Fibroblast of skin of scalp (primary cell): ENCODE measurements at regions not wholly inside any gene's neighbourhood (a gene's known extent, or its start where the extent isn't known, plus 50 kb on each side); places are given as distances from the start of the nearest gene placed in this dataset.

ENCODE experiments used
- DNase-seq: peaks from one replicate; pipeline ENCODE4 v3.0.0-alpha.2; 2013

GRCh38 chr5:20618340-20618739, 630.3 kb upstream of the CDH18 start:
- DNase-seq = no peak

GRCh38 chr5:20617841-20618240, 629.8 kb upstream of the CDH18 start:
- no peak for DNase-seq

GRCh38 chr5:20615888-20616563, 628.0 kb upstream of the CDH18 start:
- DNase-seq = no peak

GRCh38 chr5:20611620-20612019, 623.6 kb upstream of the CDH18 start:
- DNase-seq = no peak

GRCh38 chr5:20610681-20611080, 622.7 kb upstream of the CDH18 start:
- DNase-seq = no peak

- DNase-seq = no peak
Observed at GRCh38 chr5:20609126-20609525, 621.1 kb upstream of the CDH18 start.

GRCh38 chr5:20608567-20608966, 620.6 kb upstream of the CDH18 start:
- DNase-seq = no peak

- DNase-seq = peak; percentile 31
Observed at GRCh38 chr5:20605732-20606525, 617.9 kb upstream of the CDH18 start.

GRCh38 chr5:20604992-20605391, 617.0 kb upstream of the CDH18 start:
- DNase-seq = no peak

GRCh38 chr5:20601678-20602100, 613.7 kb upstream of the CDH18 start:
- peak; percentile 85 for DNase-seq

- DNase-seq = no peak
Observed at GRCh38 chr5:20590356-20590755, 602.4 kb upstream of the CDH18 start.

- DNase-seq = no peak
Observed at GRCh38 chr5:20575571-20575970, 587.6 kb upstream of the CDH18 start.

GRCh38 chr5:20574576-20574975, 586.6 kb upstream of the CDH18 start:
- DNase-seq = no peak

- peak; percentile 77 for DNase-seq
Observed at GRCh38 chr5:20572614-20573013, 584.6 kb upstream of the CDH18 start.

GRCh38 chr5:20570486-20570885, 582.5 kb upstream of the CDH18 start:
- no peak for DNase-seq

GRCh38 chr5:20562544-20562943, 574.5 kb upstream of the CDH18 start:
- DNase-seq = no peak

GRCh38 chr5:20559845-20560244, 571.8 kb upstream of the CDH18 start:
- no peak for DNase-seq

- peak; percentile 16 for DNase-seq
Observed at GRCh38 chr5:20556115-20556763, 568.2 kb upstream of the CDH18 start.

- DNase-seq = no peak
Observed at GRCh38 chr5:20555034-20555433, 567.0 kb upstream of the CDH18 start.

GRCh38 chr5:20554001-20554400, 566.0 kb upstream of the CDH18 start:
- peak; percentile 26 for DNase-seq

- DNase-seq = no peak
Observed at GRCh38 chr5:20537911-20538703, 550.1 kb upstream of the CDH18 start.

- no peak for DNase-seq
Observed at GRCh38 chr5:20536813-20537212, 548.8 kb upstream of the CDH18 start.

- DNase-seq = no peak
Observed at GRCh38 chr5:20536341-20536740, 548.3 kb upstream of the CDH18 start.
